ENCODE measurements at regions not wholly inside any gene's neighbourhood (a gene's known extent, or its start where the extent isn't known, plus 50 kb on each side); places are given as distances from the start of the nearest gene placed in this dataset.

GRCh38 chr5:166172597-166172996, 2118.8 kb upstream of the WWC1 start:
- H4K20me1 ChIP-seq (ENCODE audit: low read depth, low read length): no peaks in the 10 kb centered on the region
- H3F3A ChIP-seq (ENCODE audit: insufficient read depth): no peaks in the 10 kb centered on the region
- no peaks in the 10 kb centered on the region for H3K79me2 ChIP-seq (ENCODE audit: insufficient read depth, low read length)
- no peak for TF ChIP-seq CTCF (IDR thresholded peaks at IDR 0.05; ENCODE audit: insufficient read depth, low read length, poor library complexity, severe bottlenecking)
- no peak for TF ChIP-seq EZH2phosphoT487 (conservative IDR thresholded peaks at IDR 0.05; ENCODE audit: low read length)
- H3K4me3 ChIP-seq (ENCODE audit: insufficient read depth, low read length, poor library complexity, severe bottlenecking): no peak overlapping the region
- no peaks in the 10 kb centered on the region for H3K9me2 ChIP-seq (replicated peaks; ENCODE audit: insufficient read depth, low read length)
- H3K9ac ChIP-seq (ENCODE audit: low read length): no peak overlapping the region
- no peak overlapping the region for H3K4me2 ChIP-seq (ENCODE audit: low read depth, low read length, poor library complexity, severe bottlenecking)
- no peaks in the 10 kb centered on the region for H3K27me3 ChIP-seq (ENCODE audit: low read length)
- H3K36me3 ChIP-seq (ENCODE audit: low read length): no peaks in the 10 kb centered on the region
- H3K9me3 ChIP-seq (ENCODE audit: insufficient read depth, low read length): no peaks in the 10 kb centered on the region
- no peak overlapping the region for H3K27ac ChIP-seq (ENCODE audit: low read depth, low read length)
- H2AFZ ChIP-seq (ENCODE audit: low read depth, low read length, severe bottlenecking): no peak overlapping the region

GRCh38 chr5:166178411-166179080, 2112.9 kb upstream of the WWC1 start:
- Histone ChIP-seq H3K9me2 (replicated peaks; ENCODE audit: insufficient read depth, low read length) (no peaks in the 10 kb centered on the region), H3K4me3 (ENCODE audit: insufficient read depth, low read length, poor library complexity, severe bottlenecking) (no peak overlapping the region), H3K27ac (ENCODE audit: low read depth, low read length) (no peak overlapping the region), H3K9ac (ENCODE audit: low read length) (no peak overlapping the region), H3K9me3 (ENCODE audit: insufficient read depth, low read length) (no peaks in the 10 kb centered on the region), H4K20me1 (ENCODE audit: low read depth, low read length) (no peaks in the 10 kb centered on the region), H3K79me2 (ENCODE audit: insufficient read depth, low read length) (no peaks in the 10 kb centered on the region), H3F3A (ENCODE audit: insufficient read depth) (no peaks in the 10 kb centered on the region), H3K4me2 (ENCODE audit: low read depth, low read length, poor library complexity, severe bottlenecking) (no peak overlapping the region), H2AFZ (ENCODE audit: low read depth, low read length, severe bottlenecking) (no peak overlapping the region), H3K36me3 (ENCODE audit: low read length) (no peaks in the 10 kb centered on the region), H3K27me3 (ENCODE audit: low read length) (no peaks in the 10 kb centered on the region)
- TF ChIP-seq CTCF (IDR thresholded peaks at IDR 0.05; ENCODE audit: insufficient read depth, low read length, poor library complexity, severe bottlenecking): no peak

- no peaks in the 10 kb centered on the region for H4K20me1 ChIP-seq (ENCODE audit: low read depth, low read length)
- no peaks in the 10 kb centered on the region for H3K27me3 ChIP-seq (ENCODE audit: low read length)
- no peaks in the 10 kb centered on the region for H3K79me2 ChIP-seq (ENCODE audit: insufficient read depth, low read length)
- H3K27ac ChIP-seq (ENCODE audit: low read depth, low read length): no peak overlapping the region
- H2AFZ ChIP-seq (ENCODE audit: low read depth, low read length, severe bottlenecking): no peak overlapping the region
- no peak overlapping the region for H3K9ac ChIP-seq (ENCODE audit: low read length)
- no peaks in the 10 kb centered on the region for H3K36me3 ChIP-seq (ENCODE audit: low read length)
- H3K9me3 ChIP-seq (ENCODE audit: insufficient read depth, low read length): no peaks in the 10 kb centered on the region
- no peak overlapping the region for H3K4me2 ChIP-seq (ENCODE audit: low read depth, low read length, poor library complexity, severe bottlenecking)
- TF ChIP-seq EZH2phosphoT487 (conservative IDR thresholded peaks at IDR 0.05; ENCODE audit: low read length) (no peak), CTCF (IDR thresholded peaks at IDR 0.05; ENCODE audit: insufficient read depth, low read length, poor library complexity, severe bottlenecking) (no peak)
- H3K9me2 ChIP-seq (replicated peaks; ENCODE audit: insufficient read depth, low read length): no peaks in the 10 kb centered on the region
- no peak overlapping the region for H3K4me3 ChIP-seq (ENCODE audit: insufficient read depth, low read length, poor library complexity, severe bottlenecking)
- no peaks in the 10 kb centered on the region for H3F3A ChIP-seq (ENCODE audit: insufficient read depth)
These were observed 2106.3 kb upstream of the WWC1 start for GRCh38 chr5:166185185-166185584.

All from SU-DHL-6 (cell line).